Natural killer cell (primary cell): ENCODE measurements at regions not wholly inside any gene's neighbourhood (a gene's known extent, or its start where the extent isn't known, plus 50 kb on each side); places are given as distances from the start of the nearest gene placed in this dataset.

Experiments
- ATAC-seq, 3 donors: fragments of 150-1000 bp in 2 of 3; fragments of 200-7000 bp in 1 of 3; cut with Tn5 transposase; 1 replicate in 1 of 3; 2 replicates in 2 of 3; pipeline ENCODE4 v1.10.0; 2021; ENCODE audit warnings: mild to moderate bottlenecking in 2 of 3, moderate library complexity in 2 of 3
- DNase-seq, 2 donors: peaks; one replicate each; pipeline versions ENCODE4 v3.0.0 to v3.0.0-alpha.2; 2013 to 2021; ENCODE audit warnings: mixed read lengths in 1 of 2
- H3K27ac ChIP-seq: one replicate; pipeline ENCODE4 v1.5.1; 2013; ENCODE audit warnings: mild to moderate bottlenecking, low read length
- H3K27me3 ChIP-seq: one replicate; pipeline ENCODE4 v1.6.1; 2013; ENCODE audit warnings: low read length; ENCODE audit not compliant: control insufficient read depth, insufficient read depth
- H3K36me3 ChIP-seq: one replicate; pipeline ENCODE4 v1.6.1; 2013; ENCODE audit warnings: low read length; ENCODE audit not compliant: control insufficient read depth, insufficient read depth
- H3K4me1 ChIP-seq: one replicate; pipeline ENCODE4 v1.6.1; 2013; ENCODE audit warnings: low read length; ENCODE audit not compliant: control insufficient read depth, insufficient read depth
- H3K4me3 ChIP-seq: one replicate; pipeline ENCODE4 v1.5.1; 2013; ENCODE audit warnings: low read length
- H3K9me3 ChIP-seq: one replicate; pipeline ENCODE4 v1.6.1; 2013; ENCODE audit warnings: low read length; ENCODE audit not compliant: control insufficient read depth, insufficient read depth
- H3K27ac Mint-ChIP-seq, 2 donors: one replicate each; pipeline ENCODE4 v1.8.0; 2022; ENCODE audit warnings: mild to moderate bottlenecking in 2 of 2, mixed read lengths in 2 of 2, moderate library complexity in 1 of 2
- H3K27me3 Mint-ChIP-seq, 2 donors: one replicate each; pipeline ENCODE4 v1.8.0; 2022; ENCODE audit warnings: low read depth in 2 of 2, mixed read lengths in 2 of 2
- H3K36me3 Mint-ChIP-seq: one replicate; pipeline ENCODE4 v1.8.0; 2022; ENCODE audit warnings: mixed read lengths
- H3K4me1 Mint-ChIP-seq, 2 donors: one replicate each; pipeline ENCODE4 v1.8.0; 2022; ENCODE audit warnings: mixed read lengths in 2 of 2
- H3K4me3 Mint-ChIP-seq: one replicate; pipeline ENCODE4 v1.8.0; 2022; ENCODE audit warnings: mild to moderate bottlenecking, moderate library complexity, mixed read lengths
- H3K9me3 Mint-ChIP-seq, 2 donors: one replicate each; pipeline ENCODE4 v1.8.0; 2022; ENCODE audit warnings: mixed read lengths in 2 of 2
- CTCF ChIP-seq: fragments of 200-600 bp; IDR thresholded peaks from one replicate; pipeline ENCODE4 v1.8.0; 2022; ENCODE audit warnings: antibody characterized with exemption
- WGBS: methylation state at CpG from one replicate; pipeline ENCODE4 v1.1.7; 2013; ENCODE audit warnings: missing lambda C conversion rate; ENCODE audit not compliant: insufficient coverage; 5-methylcytosine and 5-hydroxymethylcytosine counted together
- intact Hi-C: fragments of 100-400 bp; cut with micrococcal nuclease; formaldehyde crosslinking; loops from one replicate; pipeline ENCODE4 v1.14.2; 2022

GRCh38 chr1:185661971-185662370 lies 72.2 kb upstream of the HMCN1 start:
- no peak overlapping the region for H3K27ac ChIP-seq
- WGBS, result 92% methylated on average over 1 of the region's 2 CpGs
- no peaks in the 10 kb centered on the region for H3K4me1 Mint-ChIP-seq
- intact Hi-C loops, result no loop called here
- no peak overlapping the region for H3K4me3 ChIP-seq
- peaks cover 0 to 2% of the 10 kb centered on the region in 2 donors for H3K9me3 Mint-ChIP-seq
- no peaks in the 10 kb centered on the region for H3K36me3 ChIP-seq
- H3K27me3 ChIP-seq, result no peaks in the 10 kb centered on the region
- no peaks in the 10 kb centered on the region for H3K9me3 ChIP-seq
- H3K27ac Mint-ChIP-seq, result no peak overlapping the region
- no peak overlapping the region for H3K4me3 Mint-ChIP-seq
- no peaks in the 10 kb centered on the region for H3K36me3 Mint-ChIP-seq
- TF ChIP-seq CTCF, result no peak
- ATAC-seq (no peak), DNase-seq (no peak)
- peaks cover 0 to 5% of the 10 kb centered on the region in 2 donors for H3K27me3 Mint-ChIP-seq
- H3K4me1 ChIP-seq, result no peaks in the 10 kb centered on the region

GRCh38 chr1:185656663-185657062 lies 77.5 kb upstream of the HMCN1 start:
- no peak for TF ChIP-seq CTCF
- no peak for ATAC-seq
- no peaks in the 10 kb centered on the region for H3K36me3 Mint-ChIP-seq

GRCh38 chr1:185654952-185655314 lies 79.3 kb upstream of the HMCN1 start:
- no peak overlapping the region for H3K4me3 Mint-ChIP-seq
- H3K27ac Mint-ChIP-seq, result no peak overlapping the region
- no peak for TF ChIP-seq CTCF
- H3K27me3 Mint-ChIP-seq, result peaks cover 0 to 3% of the 10 kb centered on the region in 2 donors
- H3K9me3 ChIP-seq, result no peaks in the 10 kb centered on the region
- no peaks in the 10 kb centered on the region for H3K36me3 ChIP-seq
- H3K4me1 Mint-ChIP-seq, result no peaks in the 10 kb centered on the region
- no peaks in the 10 kb centered on the region for H3K36me3 Mint-ChIP-seq
- no peaks in the 10 kb centered on the region for H3K27me3 ChIP-seq
- peaks cover 0 to 2% of the 10 kb centered on the region in 2 donors for H3K9me3 Mint-ChIP-seq
- no peak for ATAC-seq
- no peak overlapping the region for H3K27ac ChIP-seq
- no peak for DNase-seq
- H3K4me3 ChIP-seq, result no peak overlapping the region
- intact Hi-C loops, result no loop called here
- H3K4me1 ChIP-seq, result no peaks in the 10 kb centered on the region

More at GRCh38 chr1:185656663-185657062, 77.5 kb upstream of the HMCN1 start:
- Histone ChIP-seq H3K9me3 (no peaks in the 10 kb centered on the region), H3K27ac (no peak overlapping the region), H3K36me3 (no peaks in the 10 kb centered on the region), H3K4me3 (no peak overlapping the region), H3K4me1 (no peaks in the 10 kb centered on the region), H3K27me3 (no peaks in the 10 kb centered on the region)
- no peaks in the 10 kb centered on the region for H3K4me1 Mint-ChIP-seq
- peaks cover 0 to 2% of the 10 kb centered on the region in 2 donors for H3K9me3 Mint-ChIP-seq
- no peak overlapping the region for H3K4me3 Mint-ChIP-seq
- intact Hi-C loops, result no loop called here
- no peak overlapping the region for H3K27ac Mint-ChIP-seq
- DNase-seq, result no peak
- 99% methylated on average over 3 of the region's 3 CpGs for WGBS
- peaks cover 0 to 3% of the 10 kb centered on the region in 2 donors for H3K27me3 Mint-ChIP-seq

GRCh38 chr1:185654199-185654951 lies 79.8 kb upstream of the HMCN1 start:
- Histone ChIP-seq H3K27ac (no peak overlapping the region), H3K9me3 (no peaks in the 10 kb centered on the region), H3K27me3 (no peaks in the 10 kb centered on the region), H3K4me3 (no peak overlapping the region), H3K4me1 (no peaks in the 10 kb centered on the region), H3K36me3 (no peaks in the 10 kb centered on the region)
- Mint-ChIP-seq H3K36me3 (no peaks in the 10 kb centered on the region), H3K27ac (no peak overlapping the region), H3K9me3 (peaks cover 0 to 2% of the 10 kb centered on the region in 2 donors), H3K27me3 (peaks cover 0 to 7% of the 10 kb centered on the region in 2 donors), H3K4me3 (no peak overlapping the region), H3K4me1 (no peaks in the 10 kb centered on the region)
- no peak for ATAC-seq
- DNase-seq, result no peak
- intact Hi-C loops, result no loop called here
- TF ChIP-seq CTCF, result no peak
- 99% methylated on average over 4 of the region's 4 CpGs for WGBS
